ENCODE measurements at regions not wholly inside any gene's neighbourhood (a gene's known extent, or its start where the extent isn't known, plus 50 kb on each side); places are given as distances from the start of the nearest gene placed in this dataset.

DNA sequence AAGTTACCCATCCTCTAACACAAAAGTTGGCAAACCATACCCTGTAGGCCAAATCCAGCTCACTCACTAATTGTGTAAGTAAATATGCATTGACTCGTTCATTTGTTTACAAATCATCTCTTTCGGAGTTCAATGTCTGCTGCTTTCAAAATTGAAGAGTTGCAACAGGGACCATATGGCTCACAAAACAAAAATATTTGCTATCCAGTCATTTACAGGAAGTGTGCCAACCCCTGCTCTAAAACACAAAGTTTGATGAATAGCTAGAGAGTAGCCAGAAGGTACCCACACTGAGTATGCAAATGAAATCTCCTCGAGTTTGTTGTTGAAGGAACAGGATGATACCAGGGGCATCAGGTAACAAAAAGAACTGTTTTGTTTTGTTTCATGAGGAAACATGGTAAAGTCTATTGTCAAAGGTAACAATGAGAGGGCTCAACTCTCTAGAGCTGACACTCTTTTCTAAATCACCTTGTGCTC is 236.2 kb upstream of the THBS1 start:
- H3K4me1 ChIP-seq (ENCODE audit: control insufficient read depth in 1 of 2, insufficient read depth in 2 of 2, low read length in 2 of 2) = no peaks in the 10 kb centered on the region
- no peaks in the 10 kb centered on the region for H3K27me3 ChIP-seq (ENCODE audit: control insufficient read depth in 2 of 2, insufficient read depth in 2 of 2, low read length in 2 of 2)
- peak in 1 of 3 donors; percentile 19 for DNase-seq
- H3K9me3 ChIP-seq (replicated peaks in 1 of 2; ENCODE audit: control insufficient read depth in 1 of 2, insufficient read depth in 1 of 2, low read length in 2 of 2) = peaks cover 8 to 16% of the 10 kb centered on the region in 2 donors
- TF ChIP-seq, protein P1, sequence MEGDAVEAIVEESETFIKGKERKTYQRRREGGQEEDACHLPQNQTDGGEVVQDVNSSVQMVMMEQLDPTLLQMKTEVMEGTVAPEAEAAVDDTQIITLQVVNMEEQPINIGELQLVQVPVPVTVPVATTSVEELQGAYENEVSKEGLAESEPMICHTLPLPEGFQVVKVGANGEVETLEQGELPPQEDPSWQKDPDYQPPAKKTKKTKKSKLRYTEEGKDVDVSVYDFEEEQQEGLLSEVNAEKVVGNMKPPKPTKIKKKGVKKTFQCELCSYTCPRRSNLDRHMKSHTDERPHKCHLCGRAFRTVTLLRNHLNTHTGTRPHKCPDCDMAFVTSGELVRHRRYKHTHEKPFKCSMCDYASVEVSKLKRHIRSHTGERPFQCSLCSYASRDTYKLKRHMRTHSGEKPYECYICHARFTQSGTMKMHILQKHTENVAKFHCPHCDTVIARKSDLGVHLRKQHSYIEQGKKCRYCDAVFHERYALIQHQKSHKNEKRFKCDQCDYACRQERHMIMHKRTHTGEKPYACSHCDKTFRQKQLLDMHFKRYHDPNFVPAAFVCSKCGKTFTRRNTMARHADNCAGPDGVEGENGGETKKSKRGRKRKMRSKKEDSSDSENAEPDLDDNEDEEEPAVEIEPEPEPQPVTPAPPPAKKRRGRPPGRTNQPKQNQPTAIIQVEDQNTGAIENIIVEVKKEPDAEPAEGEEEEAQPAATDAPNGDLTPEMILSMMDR (IDR thresholded peaks at IDR 0.05) = no peak
- intact Hi-C loops (cut with micrococcal nuclease) = no loop called here
- Mint-ChIP-seq H3K27ac (no peak overlapping the region), H3K36me3 (peaks cover 3 to 8% of the 10 kb centered on the region in 2 donors), H3K27me3 (ENCODE audit: low read depth in 3 of 3) (peaks cover 0 to 2% (median 0%) of the 10 kb centered on the region in 3 donors), H3K4me3 (no peak overlapping the region), H3K9me3 (peaks cover 5 to 16% (median 13%) of the 10 kb centered on the region in 7 donors), H3K4me1 (peaks cover 3% of the 10 kb centered on the region)
- no peaks in the 10 kb centered on the region for H4K20me1 ChIP-seq (ENCODE audit: insufficient read depth, low read length)
- no peaks in the 10 kb centered on the region for H3K79me2 ChIP-seq (ENCODE audit: insufficient read depth, low read length)
- H3K4me3 ChIP-seq (replicated peaks in 1 of 3; ENCODE audit: low read depth in 2 of 3, low read length in 3 of 3) = no peak overlapping the region
- WGBS (ENCODE audit: insufficient coverage) = 83% methylated on average over 1 of the region's 3 CpGs
- no peaks in the 10 kb centered on the region for H3K36me3 ChIP-seq (replicated peaks in 1 of 2; ENCODE audit: control insufficient read depth in 1 of 2, insufficient read depth in 2 of 2, low read length in 2 of 2)
- no peak overlapping the region for H3K27ac ChIP-seq (ENCODE audit: low read depth in 1 of 2, low read length in 2 of 2)
- no peak overlapping the region for H3K9ac ChIP-seq (ENCODE audit: insufficient read depth, low read length, poor library complexity, severe bottlenecking)
- no peak overlapping the region for H3K4me2 ChIP-seq (replicated peaks; ENCODE audit: extremely low read depth, low read length, poor library complexity, severe bottlenecking)
- H2AFZ ChIP-seq (ENCODE audit: insufficient read depth, low read depth, low read length, poor library complexity, severe bottlenecking) = no peak overlapping the region

DNA sequence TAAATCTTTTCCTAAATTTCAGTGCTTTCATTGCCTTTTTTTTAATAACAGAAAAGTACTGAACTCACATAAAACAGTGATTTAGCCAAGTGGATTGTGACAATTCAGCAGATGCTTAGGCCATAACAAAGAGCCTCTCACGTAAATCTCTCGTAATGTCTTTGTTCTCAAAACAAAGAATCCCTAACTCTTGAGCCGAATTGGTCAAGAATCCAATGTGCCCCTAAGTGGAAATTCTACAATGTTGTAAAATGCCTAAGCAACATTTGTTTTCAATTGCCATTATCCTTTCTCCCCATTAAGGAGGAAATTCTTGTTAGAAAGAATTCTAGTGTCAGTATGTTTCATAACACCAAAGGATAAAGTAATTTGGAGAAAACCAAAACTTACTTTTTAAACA is 235.7 kb upstream of the THBS1 start:
- Histone ChIP-seq H3K36me3 (replicated peaks in 1 of 2; ENCODE audit: control insufficient read depth in 1 of 2, insufficient read depth in 2 of 2, low read length in 2 of 2) (no peaks in the 10 kb centered on the region), H3K27ac (ENCODE audit: low read depth in 1 of 2, low read length in 2 of 2) (no peak overlapping the region), H2AFZ (ENCODE audit: insufficient read depth, low read depth, low read length, poor library complexity, severe bottlenecking) (no peak overlapping the region), H3K4me1 (ENCODE audit: control insufficient read depth in 1 of 2, insufficient read depth in 2 of 2, low read length in 2 of 2) (no peaks in the 10 kb centered on the region), H3K79me2 (ENCODE audit: insufficient read depth, low read length) (no peaks in the 10 kb centered on the region), H3K9me3 (replicated peaks in 1 of 2; ENCODE audit: control insufficient read depth in 1 of 2, insufficient read depth in 1 of 2, low read length in 2 of 2) (peaks cover 8 to 16% of the 10 kb centered on the region in 2 donors), H3K4me3 (replicated peaks in 1 of 3; ENCODE audit: low read depth in 2 of 3, low read length in 3 of 3) (no peak overlapping the region), H3K9ac (ENCODE audit: insufficient read depth, low read length, poor library complexity, severe bottlenecking) (no peak overlapping the region), H3K4me2 (replicated peaks; ENCODE audit: extremely low read depth, low read length, poor library complexity, severe bottlenecking) (no peak overlapping the region), H3K27me3 (ENCODE audit: control insufficient read depth in 2 of 2, insufficient read depth in 2 of 2, low read length in 2 of 2) (no peaks in the 10 kb centered on the region), H4K20me1 (ENCODE audit: insufficient read depth, low read length) (no peaks in the 10 kb centered on the region)
- Mint-ChIP-seq H3K4me3 (no peak overlapping the region), H3K9me3 (peaks cover 5 to 16% (median 13%) of the 10 kb centered on the region in 7 donors), H3K27me3 (ENCODE audit: low read depth in 3 of 3) (peaks cover 0 to 2% (median 0%) of the 10 kb centered on the region in 3 donors), H3K36me3 (peaks cover 3 to 8% of the 10 kb centered on the region in 2 donors), H3K27ac (no peak overlapping the region), H3K4me1 (peaks cover 3% of the 10 kb centered on the region)
- DNase-seq = no peak
- TF ChIP-seq, protein P1 (IDR thresholded peaks at IDR 0.05) = no peak
- intact Hi-C loops (cut with micrococcal nuclease) = no loop called here
- WGBS (ENCODE audit: insufficient coverage) = no CpG with 5 or more reads among the region's 3 CpGs
